HG02938 (cell line): ENCODE measurements at regions not wholly inside any gene's neighbourhood (a gene's known extent, or its start where the extent isn't known, plus 50 kb on each side); places are given as distances from the start of the nearest gene placed in this dataset.

Source experiments
- ATAC-seq: cut with Tn5 transposase; IDR thresholded peaks from one replicate; pipeline ENCODE4 v1.9.1; 2021; ENCODE audit warnings: mild to moderate bottlenecking, moderate library complexity; ENCODE audit not compliant: unreplicated experiment

GRCh38 chr2:145254291-145254690 is 734.4 kb upstream of the ZEB2 start:
- ATAC-seq, result no peak

- no peak for ATAC-seq
These were observed 733.6 kb upstream of the ZEB2 start for GRCh38 chr2:145253492-145253891.

GRCh38 chr2:145245268-145245870 is 725.5 kb upstream of the ZEB2 start:
- ATAC-seq, result no peak

DNA sequence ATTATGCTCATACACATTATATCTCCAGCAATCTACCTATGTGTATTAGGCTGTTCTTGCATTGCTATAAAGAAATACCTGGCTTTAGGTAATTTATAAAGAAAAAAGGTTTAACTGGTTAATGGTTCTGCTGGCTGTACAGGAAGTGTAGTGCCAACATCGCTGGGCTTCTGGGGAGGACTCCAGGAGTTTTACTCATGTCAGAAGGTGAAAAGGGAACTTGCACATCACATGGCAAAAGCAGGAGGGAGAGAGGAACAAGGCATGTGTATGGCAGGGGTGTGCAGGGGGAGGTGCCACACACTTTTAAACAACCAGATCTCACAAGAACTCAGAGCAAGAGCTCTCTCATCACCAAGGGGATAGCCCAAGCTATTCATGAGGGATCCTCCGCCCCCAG is 715.4 kb upstream of the ZEB2 start:
- ATAC-seq, result no peak

DNA sequence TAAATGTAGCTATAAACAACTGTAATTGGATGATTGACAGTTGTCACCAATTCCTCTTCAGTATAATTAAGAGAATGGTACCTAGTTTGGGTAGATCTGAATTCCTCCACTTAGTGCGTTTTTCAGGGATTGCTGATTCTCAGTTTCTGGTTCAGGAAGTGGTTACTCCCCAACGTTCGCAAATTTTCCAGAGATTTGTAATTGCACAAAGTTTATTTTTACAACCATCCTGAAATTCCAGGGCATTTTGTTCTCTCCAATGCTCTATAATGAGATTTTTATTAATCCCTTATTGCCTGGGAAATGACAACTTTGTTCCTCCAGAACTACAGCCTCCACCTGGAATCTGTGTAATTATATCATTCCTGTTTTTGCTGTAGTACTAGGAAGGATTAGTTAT is 710.6 kb upstream of the ZEB2 start:
- no peak for ATAC-seq

DNA sequence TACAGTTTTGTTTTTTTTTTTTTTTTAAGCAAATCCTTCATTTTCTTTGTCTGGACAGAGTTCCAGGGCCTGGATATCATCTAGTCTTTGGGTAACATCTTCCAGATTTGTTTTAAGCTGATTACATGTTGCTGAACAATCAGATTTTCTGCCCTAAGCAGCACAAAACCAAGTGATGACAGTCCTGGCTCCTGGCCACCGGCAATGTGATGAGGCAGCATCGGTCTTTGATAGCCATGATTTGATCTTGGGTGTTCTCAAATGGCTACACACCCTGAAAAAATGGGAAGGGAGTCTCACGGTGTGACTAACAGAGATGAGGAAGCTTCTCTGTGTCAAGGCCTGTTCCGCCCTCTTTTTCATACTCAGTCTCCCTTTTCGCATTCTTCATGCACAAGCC is 708.6 kb upstream of the ZEB2 start:
- ATAC-seq, result no peak

GRCh38 chr2:145226901-145227300 is 707.0 kb upstream of the ZEB2 start:
- no peak for ATAC-seq

GRCh38 chr2:145221516-145221915 is 701.6 kb upstream of the ZEB2 start:
- ATAC-seq, result no peak

- no peak for ATAC-seq
These were observed 701.1 kb upstream of the ZEB2 start for GRCh38 chr2:145221032-145221431.

DNA sequence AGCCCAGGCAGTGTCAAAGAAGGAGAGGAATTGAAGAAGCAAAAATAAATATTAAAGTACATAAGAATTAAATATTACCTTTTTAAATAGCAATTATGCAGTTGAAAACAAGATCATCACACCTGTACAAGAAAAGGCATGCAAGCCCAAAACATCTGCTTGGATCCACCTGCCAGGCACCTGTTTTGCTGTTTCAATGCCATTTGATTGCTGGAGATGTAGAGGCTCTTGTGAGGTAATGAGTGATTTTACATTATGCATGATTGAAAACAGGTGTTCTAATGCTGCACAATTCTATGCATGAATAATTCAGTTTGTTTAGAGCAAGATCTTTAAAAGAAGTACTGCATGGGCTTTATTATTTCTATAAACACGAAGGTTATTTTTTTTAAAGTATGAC is 700.6 kb upstream of the ZEB2 start:
- ATAC-seq, result no peak

DNA sequence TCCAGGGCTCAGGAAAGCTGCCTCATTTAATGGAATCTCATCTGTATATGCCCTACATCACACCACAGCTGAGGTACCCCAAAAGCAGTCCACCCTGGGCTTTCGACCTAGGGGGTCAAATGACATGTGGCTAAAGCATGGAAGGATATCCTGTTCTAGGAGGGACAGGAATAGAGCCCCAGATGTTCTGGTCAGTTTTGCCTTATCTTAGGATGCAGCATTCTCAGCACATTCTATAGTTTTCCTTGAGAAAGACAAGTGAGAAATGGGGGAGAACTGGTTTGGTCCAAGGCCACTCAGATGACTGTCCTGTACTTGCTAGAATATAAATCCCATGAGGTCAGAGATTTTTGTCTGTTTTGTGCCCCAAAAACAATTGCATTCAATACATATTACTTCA is 688.0 kb upstream of the ZEB2 start:
- no peak for ATAC-seq

DNA sequence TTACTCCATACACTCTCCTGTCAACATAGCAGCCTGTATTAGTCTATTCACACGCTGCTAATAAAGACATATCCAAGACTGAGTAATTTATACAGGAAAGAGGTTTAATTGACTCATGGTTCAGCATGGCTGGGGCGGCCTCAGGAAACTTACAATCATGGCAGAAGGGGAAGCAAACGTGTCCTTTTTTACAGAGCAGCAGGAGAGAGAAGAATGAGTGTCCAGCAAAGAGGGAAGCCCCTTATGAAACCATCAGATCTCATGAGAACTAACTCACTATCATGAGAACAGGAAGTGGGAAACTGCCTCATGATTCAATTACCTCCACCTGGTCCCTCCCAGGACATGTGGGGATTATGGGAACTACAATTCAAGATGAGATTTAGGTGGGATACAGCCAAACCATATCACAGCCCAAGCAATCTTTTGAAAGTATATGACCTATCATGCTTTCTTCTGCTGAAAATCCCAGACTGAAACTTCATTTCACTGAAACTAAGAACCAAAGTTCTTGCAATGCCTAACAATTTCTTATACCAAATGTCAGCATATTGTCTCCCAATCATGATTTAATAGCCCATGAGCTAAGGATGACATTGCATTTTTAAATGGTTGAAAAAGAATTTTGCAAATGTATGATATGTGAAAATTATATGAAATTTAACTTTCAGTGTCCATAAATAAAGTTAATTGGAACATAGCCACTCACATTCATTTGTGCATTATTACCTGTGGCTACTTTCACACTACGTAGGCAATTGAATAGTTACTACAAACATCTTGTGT is 686.8 kb upstream of the ZEB2 start:
- no peak for ATAC-seq

- ATAC-seq, result no peak
These were observed 684.0 kb upstream of the ZEB2 start for GRCh38 chr2:145203891-145204290.

- no peak for ATAC-seq
These were observed 680.1 kb upstream of the ZEB2 start for GRCh38 chr2:145199827-145200706.

DNA sequence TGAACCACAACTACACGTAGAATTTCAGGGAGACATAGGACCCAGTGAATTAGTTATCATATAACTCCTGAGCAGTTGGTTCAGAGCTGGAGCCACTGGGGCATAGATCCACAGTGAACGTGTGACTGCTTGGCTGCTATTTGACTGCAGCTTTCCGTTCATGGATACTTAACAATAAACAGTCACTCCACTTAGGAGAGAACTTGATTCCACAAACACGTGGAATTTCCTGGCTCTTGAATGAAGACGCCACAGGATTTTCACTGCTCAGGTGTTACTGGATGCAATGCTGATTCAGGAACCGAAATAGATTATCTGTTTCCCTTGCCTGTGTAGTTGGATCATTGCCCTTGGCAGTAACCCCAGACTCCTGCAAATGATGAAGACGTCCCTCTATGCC is 679.1 kb upstream of the ZEB2 start:
- no peak for ATAC-seq

GRCh38 chr2:145198555-145198954 is 678.6 kb upstream of the ZEB2 start:
- no peak for ATAC-seq

GRCh38 chr2:145197944-145198343 is 678.0 kb upstream of the ZEB2 start:
- ATAC-seq, result no peak

DNA sequence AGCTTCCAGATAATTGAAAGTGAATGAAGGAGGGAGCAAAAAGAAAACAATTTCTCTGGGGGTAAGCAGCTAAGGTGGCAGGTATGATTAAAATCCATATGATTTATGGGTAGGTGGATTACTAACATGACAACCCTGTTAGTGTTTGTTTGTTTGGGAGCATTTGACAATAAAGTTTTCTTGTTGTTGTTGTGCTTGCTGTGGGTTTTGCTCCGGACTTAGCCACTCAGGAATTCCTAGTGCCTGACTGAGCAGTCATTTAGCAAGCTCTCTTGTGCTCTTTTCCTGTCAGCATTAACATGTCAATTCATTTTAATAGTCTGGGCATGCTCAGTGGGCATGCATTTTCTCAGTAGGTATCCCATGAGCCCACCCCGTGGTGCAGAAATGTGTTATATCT is 674.8 kb upstream of the ZEB2 start:
- ATAC-seq, result no peak

DNA sequence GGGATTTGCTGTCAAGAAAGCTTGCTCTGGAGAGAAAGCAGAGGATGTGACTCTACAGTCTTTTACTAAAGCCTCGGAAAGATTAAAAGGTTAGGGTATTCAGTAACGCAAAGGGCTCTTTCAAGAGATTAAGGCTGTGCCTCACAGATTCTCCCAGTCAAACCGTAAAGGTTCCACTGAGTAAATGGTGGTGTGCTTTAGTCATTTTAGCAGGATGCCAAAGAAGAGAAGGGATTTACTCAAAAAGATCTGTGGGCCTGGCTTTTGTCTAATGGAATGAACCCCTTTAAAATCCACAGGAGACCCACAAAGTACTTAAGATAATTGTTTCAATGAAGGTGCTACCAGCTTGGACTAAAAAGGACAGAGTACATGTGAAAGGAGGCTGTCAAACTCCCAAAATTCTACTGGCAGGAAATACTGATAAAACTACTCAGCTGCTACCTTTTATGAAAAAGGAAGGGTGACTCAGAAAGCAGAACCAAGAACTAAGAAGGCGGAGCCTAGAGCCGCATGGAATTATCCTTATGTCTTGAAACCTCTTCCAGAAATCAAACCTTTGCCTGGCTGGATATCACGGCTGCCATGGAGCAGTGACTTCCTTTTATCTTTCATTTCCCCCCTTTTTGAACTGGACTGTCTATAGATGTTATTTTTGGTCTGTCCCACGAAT is 670.2 kb upstream of the ZEB2 start:
- ATAC-seq, result no peak

- ATAC-seq, result no peak
These were observed 666.4 kb upstream of the ZEB2 start for GRCh38 chr2:145186303-145186702.

DNA sequence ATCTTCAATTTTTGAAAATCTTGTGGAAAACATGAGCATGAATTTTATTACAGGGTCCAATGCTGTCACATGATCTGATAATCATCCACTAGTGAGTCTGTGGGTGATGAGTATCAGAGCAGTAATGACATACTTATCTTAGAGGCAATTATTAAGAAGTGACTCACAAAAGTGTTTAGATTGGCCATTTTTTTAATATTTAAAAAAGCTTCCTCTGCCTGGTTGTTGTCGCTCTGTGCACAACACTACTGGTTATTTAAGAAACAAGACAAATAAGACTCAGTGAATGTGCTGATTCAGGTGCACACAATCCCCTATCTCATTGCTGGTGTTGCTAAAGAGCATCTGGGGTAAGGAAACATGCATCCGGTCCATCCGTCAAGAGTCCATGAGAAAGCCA is 665.8 kb upstream of the ZEB2 start:
- ATAC-seq, result no peak
